HEK293T (cell line): ENCODE measurements at regions not wholly inside any gene's neighbourhood (a gene's known extent, or its start where the extent isn't known, plus 50 kb on each side); places are given as distances from the start of the nearest gene placed in this dataset.

ENCODE experiments used
- CTCF ChIA-PET: fragments of 350-600 bp; formaldehyde crosslinking; extraction: SDS; loops from one replicate; lab custom pipeline; 2021; ENCODE audit warnings: antibody characterized with exemption, inconsistent platforms; lab: Yijun Ruan, JAX
- POLR2A ChIA-PET: fragments of 350-600 bp; formaldehyde crosslinking; extraction: SDS; loops from one replicate; lab custom pipeline; 2020; ENCODE audit warnings: antibody characterized with exemption, inconsistent platforms; lab: Yijun Ruan, JAX
- DNase-seq: peaks from one replicate; pipeline ENCODE4 v3.0.0; 2012; ENCODE audit warnings: mixed read lengths; ENCODE audit errors: extremely low spot score
- ARNT ChIP-seq: fragments of 450-650 bp; IDR thresholded peaks from 2 replicates; pipeline ENCODE4 v1.6.1; 2017; ENCODE audit warnings: mild to moderate bottlenecking
- BHLHE40 ChIP-seq: fragments of 450-650 bp; IDR thresholded peaks from 2 replicates; pipeline ENCODE4 v1.6.1; 2016; ENCODE audit warnings: mild to moderate bottlenecking, moderate library complexity, borderline replicate concordance
- CTBP1 ChIP-seq: fragments of 450-650 bp; IDR thresholded peaks from 2 replicates; pipeline ENCODE4 v1.6.1; 2016; ENCODE audit warnings: borderline replicate concordance
- ELF4 ChIP-seq: fragments of 450-650 bp; IDR thresholded peaks from 2 replicates; pipeline ENCODE4 v1.6.1; 2017; ENCODE audit warnings: antibody characterized with exemption
- FOXA1 ChIP-seq: fragments of 450-650 bp; IDR thresholded peaks from 2 replicates; pipeline ENCODE4 v1.6.1; 2016; ENCODE audit warnings: mild to moderate bottlenecking
- FOXK2 ChIP-seq: fragments of 450-650 bp; IDR thresholded peaks from 2 replicates; pipeline ENCODE4 v1.6.1; 2016; ENCODE audit warnings: mild to moderate bottlenecking
- FOXM1 ChIP-seq: fragments of 450-650 bp; IDR thresholded peaks from 2 replicates; pipeline ENCODE4 v1.6.1; 2017; ENCODE audit warnings: mild to moderate bottlenecking, borderline replicate concordance
- HDGF ChIP-seq: fragments of 450-650 bp; IDR thresholded peaks from 2 replicates; pipeline ENCODE4 v1.6.1; 2017; ENCODE audit warnings: antibody characterized with exemption, borderline replicate concordance
- L3MBTL2 ChIP-seq: fragments of 450-650 bp; conservative IDR thresholded peaks from 2 replicates; pipeline ENCODE4 v1.6.1; 2016; ENCODE audit warnings: mild to moderate bottlenecking
- LEF1 ChIP-seq: fragments of 450-650 bp; IDR thresholded peaks from 2 replicates; pipeline ENCODE4 v1.6.1; 2017; ENCODE audit warnings: mild to moderate bottlenecking, borderline replicate concordance
- NFRKB ChIP-seq: fragments of 450-650 bp; IDR thresholded peaks from 2 replicates; pipeline ENCODE4 v1.6.1; 2016; ENCODE audit warnings: mild to moderate bottlenecking, moderate library complexity
- PKNOX1 ChIP-seq: fragments of 450-650 bp; IDR thresholded peaks from 2 replicates; pipeline ENCODE4 v1.6.1; 2016
- SP1 ChIP-seq: fragments of 450-650 bp; IDR thresholded peaks from 2 replicates; pipeline ENCODE4 v1.6.1; 2017
- SUZ12 ChIP-seq: fragments of 450-650 bp; IDR thresholded peaks from 2 replicates; pipeline ENCODE4 v1.6.1; 2016; ENCODE audit warnings: mild to moderate bottlenecking
- TARDBP ChIP-seq: fragments of 450-650 bp; IDR thresholded peaks from 2 replicates; pipeline ENCODE4 v1.6.1; 2016
- ZNF384 ChIP-seq: fragments of 450-650 bp; IDR thresholded peaks from 2 replicates; pipeline ENCODE4 v1.6.1; 2016

DNA sequence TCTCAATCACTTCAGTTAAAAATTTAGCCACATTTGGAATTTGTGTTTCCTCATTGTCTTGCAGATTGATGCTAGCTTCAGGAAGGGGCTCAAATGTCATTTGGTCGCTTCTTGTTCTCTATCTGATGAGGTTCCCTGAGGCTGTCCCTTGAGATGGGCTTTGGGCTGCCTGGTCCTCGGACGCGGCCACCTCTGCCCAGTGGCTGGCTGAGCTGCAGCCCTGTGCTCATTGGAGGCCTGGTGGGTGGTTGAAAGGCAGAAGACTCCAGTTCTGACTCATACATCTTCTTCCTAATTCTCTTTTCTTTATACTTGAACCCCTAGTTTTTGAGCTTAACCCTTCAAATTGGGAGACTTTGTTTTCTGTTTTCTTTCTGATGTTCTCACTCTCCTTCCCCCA, 78.8 kb upstream of the NTRK2 start:
- ChIA-PET CTCF (no interaction called here), POLR2A (no interaction called here)

GRCh38 chr9:84592918-84593317, 76.6 kb upstream of the NTRK2 start:
- DNase-seq, result no peak
- POLR2A ChIA-PET, result no interaction called here
- CTCF ChIA-PET, result no interaction called here

More for the DNA sequence above, 78.8 kb upstream of the NTRK2 start:
- DNase-seq, result no peak
- TF ChIP-seq SP1 (no peak), BHLHE40 (no peak), LEF1 (no peak), FOXA1 (no peak), HDGF (no peak), L3MBTL2 (no peak), CTBP1 (no peak), ZNF384 (no peak), ELF4 (no peak), NFRKB (no peak), FOXK2 (no peak), TARDBP (no peak), FOXM1 (no peak), PKNOX1 (no peak), ARNT (no peak), SUZ12 (no peak)

DNA sequence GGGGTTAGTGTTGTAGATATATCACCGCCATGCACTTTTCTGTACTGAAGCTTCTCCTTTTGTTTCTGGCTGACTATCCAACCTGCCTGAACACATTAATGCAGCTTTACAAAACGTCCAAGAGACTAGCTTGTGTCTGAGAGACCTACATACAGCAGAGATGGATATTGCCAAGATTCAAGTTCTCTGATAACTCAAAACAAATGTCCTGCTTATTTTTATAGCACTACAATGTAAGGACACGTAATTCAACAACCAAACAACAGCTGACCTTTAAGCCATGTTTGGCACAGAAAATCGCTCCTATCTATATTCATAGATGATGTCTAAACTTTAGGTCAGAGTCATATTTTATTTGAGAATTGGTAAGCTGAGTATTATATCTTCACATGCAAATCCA, 76.2 kb upstream of the NTRK2 start:
- ChIA-PET CTCF (no interaction called here), POLR2A (no interaction called here)
- no peak for TF ChIP-seq ELF4
- DNase-seq, result no peak

More at GRCh38 chr9:84592918-84593317, 76.6 kb upstream of the NTRK2 start:
- TF ChIP-seq SUZ12 (no peak), SP1 (no peak), FOXK2 (no peak), HDGF (no peak), ARNT (no peak), FOXA1 (no peak), BHLHE40 (no peak), ELF4 (no peak), NFRKB (no peak), ZNF384 (no peak), PKNOX1 (no peak), CTBP1 (no peak), FOXM1 (no peak), L3MBTL2 (no peak), TARDBP (no peak)

DNA sequence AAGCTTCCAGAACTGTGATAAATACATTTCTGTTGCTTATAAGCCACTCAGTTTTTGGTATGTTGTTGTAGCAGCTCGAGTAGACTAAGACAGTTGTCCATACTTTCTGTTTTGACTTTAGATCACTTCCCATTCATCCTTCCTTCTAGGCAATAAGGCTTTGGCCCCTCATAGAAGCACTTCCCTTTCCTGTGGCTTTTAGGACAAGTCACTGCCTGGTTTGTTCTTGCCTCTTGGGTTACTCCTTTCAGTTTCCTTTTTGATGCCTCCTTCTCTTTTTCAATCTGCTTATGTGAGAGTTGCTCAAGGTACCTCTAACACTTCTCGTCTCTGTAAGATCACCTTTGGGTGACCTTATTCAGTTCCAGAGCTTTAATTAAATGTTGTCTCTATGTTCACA, 72.4 kb upstream of the NTRK2 start:
- TF ChIP-seq FOXM1, result no peak
- no peak for TF ChIP-seq SUZ12
- TF ChIP-seq SP1, result no peak
- no peak for TF ChIP-seq FOXA1
- TF ChIP-seq LEF1, result no peak
- TF ChIP-seq ARNT, result no peak
- no peak for TF ChIP-seq ELF4
- no peak for TF ChIP-seq BHLHE40
- TF ChIP-seq L3MBTL2, result no peak
- no peak for TF ChIP-seq HDGF
- TF ChIP-seq NFRKB, result no peak
- TF ChIP-seq FOXK2, result no peak
- TF ChIP-seq ZNF384, result no peak
- TF ChIP-seq TARDBP, result no peak
- no peak for TF ChIP-seq CTBP1
- TF ChIP-seq PKNOX1, result no peak
- no peak for DNase-seq
- ChIA-PET CTCF (no interaction called here), POLR2A (no interaction called here)

- POLR2A ChIA-PET, result no interaction called here
- DNase-seq, result no peak
- TF ChIP-seq LEF1 (no peak), HDGF (no peak), L3MBTL2 (no peak), ELF4 (no peak), CTBP1 (no peak), ZNF384 (no peak), SUZ12 (no peak), NFRKB (no peak), SP1 (no peak), TARDBP (no peak), BHLHE40 (no peak), PKNOX1 (no peak), ARNT (no peak), FOXM1 (no peak), FOXK2 (no peak), FOXA1 (no peak)
- CTCF ChIA-PET, result no interaction called here
Observed at GRCh38 chr9:84598921-84599636, 70.5 kb upstream of the NTRK2 start.

DNA sequence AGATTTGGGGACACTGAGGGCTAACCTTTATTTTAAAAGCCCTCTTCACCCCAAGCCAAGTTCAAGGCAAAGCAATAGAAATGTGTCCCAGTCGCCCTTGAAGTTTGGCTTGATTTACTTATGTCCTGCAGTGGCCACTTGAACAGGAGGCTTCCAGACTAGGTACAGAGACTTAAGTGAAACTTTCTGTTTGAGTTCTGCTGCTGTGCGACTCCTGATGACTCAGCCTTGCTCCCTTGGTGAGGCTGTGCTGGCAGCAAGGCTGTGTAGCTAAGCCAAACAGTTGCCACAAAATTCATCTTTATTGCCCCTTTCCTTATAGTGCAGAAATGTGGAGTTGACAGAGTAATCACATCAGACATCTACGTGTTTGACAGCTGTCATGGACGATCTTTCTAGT, 68.8 kb upstream of the NTRK2 start:
- ChIA-PET POLR2A (no interaction called here), CTCF (no interaction called here)
- no peak for DNase-seq

More for the DNA sequence above, 68.8 kb upstream of the NTRK2 start:
- TF ChIP-seq PKNOX1, result no peak
- no peak for TF ChIP-seq HDGF
- no peak for TF ChIP-seq NFRKB
- no peak for TF ChIP-seq FOXA1
